SK-N-SH treated with all-trans-retinoic acid at 6 μM for 48 hours (cell line): ENCODE measurements at regions not wholly inside any gene's neighbourhood (a gene's known extent, or its start where the extent isn't known, plus 50 kb on each side); places are given as distances from the start of the nearest gene placed in this dataset.

ENCODE experiments used
- ATAC-seq: fragments of 200-7000 bp; cut with Tn5 transposase; 3 replicates; pipeline ENCODE4 v1.9.1; 2020; ENCODE audit warnings: mild to moderate bottlenecking, moderate library complexity
- ARNTL ChIP-seq: fragments of 450-650 bp; formaldehyde crosslinking; IDR thresholded peaks from 2 replicates; pipeline ENCODE4 v1.5.0; 2020; ENCODE audit warnings: low read depth, mild to moderate bottlenecking, moderate library complexity, borderline replicate concordance
- BACH2 ChIP-seq: fragments of 250-450 bp; sonication (Bioruptor Pico); IDR thresholded peaks from 2 replicates; pipeline ENCODE4 v1.9.0; 2021; ENCODE audit warnings: mild to moderate bottlenecking, borderline replicate concordance
- CREB5 ChIP-seq: fragments of 250-450 bp; sonication (Bioruptor Pico); IDR thresholded peaks from 2 replicates; pipeline ENCODE4 v1.5.1; 2020; ENCODE audit warnings: low read depth, mild to moderate bottlenecking, moderate library complexity
- CSDC2 ChIP-seq: fragments of 250-450 bp; sonication (Bioruptor Pico); IDR thresholded peaks from 2 replicates; pipeline ENCODE4 v1.5.0; 2020; ENCODE audit warnings: mild to moderate bottlenecking, moderate library complexity
- CSRNP3 ChIP-seq: fragments of 250-450 bp; sonication (Bioruptor Pico); IDR thresholded peaks from 2 replicates; pipeline ENCODE4 v1.5.1; 2021; ENCODE audit warnings: mild to moderate bottlenecking, moderate library complexity
- ESRRG ChIP-seq: fragments of 250-450 bp; sonication (Bioruptor Pico); IDR thresholded peaks from 2 replicates; pipeline ENCODE4 v1.6.1; 2021; ENCODE audit warnings: mild to moderate bottlenecking
- GLIS3 ChIP-seq: fragments of 250-450 bp; sonication (Bioruptor Pico); IDR thresholded peaks from 2 replicates; pipeline ENCODE4 v1.5.0; 2020; ENCODE audit warnings: mild to moderate bottlenecking, moderate library complexity
- ISL1 ChIP-seq: fragments of 250-450 bp; sonication (Bioruptor Pico); IDR thresholded peaks from 2 replicates; pipeline ENCODE4 v2.1.2; 2022; ENCODE audit warnings: mild to moderate bottlenecking, moderate library complexity
- OSR1 ChIP-seq: fragments of 250-450 bp; sonication (Bioruptor Pico); IDR thresholded peaks from 2 replicates; pipeline ENCODE4 v1.8.0; 2022; ENCODE audit warnings: moderate library complexity, mild to moderate bottlenecking, inconsistent platforms
- PATZ1 ChIP-seq: fragments of 250-450 bp; sonication (Bioruptor Pico); IDR thresholded peaks from 2 replicates; pipeline ENCODE4 v1.8.0; 2020; ENCODE audit warnings: mild to moderate bottlenecking, moderate library complexity, borderline replicate concordance
- POU6F1 ChIP-seq: fragments of 250-450 bp; sonication (Bioruptor Pico); IDR thresholded peaks from 2 replicates; pipeline ENCODE4 v1.8.0; 2021; ENCODE audit warnings: low read depth, mild to moderate bottlenecking, moderate library complexity, borderline replicate concordance
- PPARA ChIP-seq: fragments of 250-450 bp; sonication (Bioruptor Pico); IDR thresholded peaks from 2 replicates; pipeline ENCODE4 v1.5.0; 2020; ENCODE audit warnings: mild to moderate bottlenecking, borderline replicate concordance
- RARB ChIP-seq: fragments of 250-450 bp; sonication (Bioruptor Pico); IDR thresholded peaks from 2 replicates; pipeline ENCODE4 v1.8.0; 2021; ENCODE audit warnings: mild to moderate bottlenecking, moderate library complexity
- TCF4 ChIP-seq: fragments of 250-450 bp; sonication (Bioruptor Pico); IDR thresholded peaks from 2 replicates; pipeline ENCODE4 v1.8.0; 2021; ENCODE audit warnings: mild to moderate bottlenecking, moderate library complexity, borderline replicate concordance
- TOX ChIP-seq: fragments of 250-450 bp; sonication (Bioruptor Pico); IDR thresholded peaks from 2 replicates; pipeline ENCODE4 v1.8.0; 2021; ENCODE audit warnings: mild to moderate bottlenecking, moderate library complexity, borderline replicate concordance
- ZC3H10 ChIP-seq: fragments of 250-450 bp; sonication (Bioruptor Pico); IDR thresholded peaks from 2 replicates; pipeline ENCODE4 v1.5.1; 2021; ENCODE audit warnings: mild to moderate bottlenecking, moderate library complexity
- ZFP3 ChIP-seq: fragments of 250-450 bp; sonication (Bioruptor Pico); IDR thresholded peaks from 2 replicates; pipeline ENCODE4 v1.5.0; 2020; ENCODE audit warnings: mild to moderate bottlenecking, moderate library complexity
- ZFP30 ChIP-seq: fragments of 450-650 bp; formaldehyde crosslinking; IDR thresholded peaks from 2 replicates; pipeline ENCODE4 v1.5.0; 2022; ENCODE audit warnings: mild to moderate bottlenecking, moderate library complexity
- ZNF565 ChIP-seq: fragments of 450-650 bp; formaldehyde crosslinking; conservative IDR thresholded peaks from 2 replicates; pipeline ENCODE4 v1.5.0; 2020; ENCODE audit warnings: low read depth, mild to moderate bottlenecking, moderate library complexity
- ZNF70 ChIP-seq: fragments of 450-650 bp; formaldehyde crosslinking; IDR thresholded peaks from 2 replicates; pipeline ENCODE4 v1.5.0; 2020; ENCODE audit warnings: mild to moderate bottlenecking, moderate library complexity
- ZNF8 ChIP-seq: fragments of 450-650 bp; formaldehyde crosslinking; IDR thresholded peaks from 2 replicates; pipeline ENCODE4 v1.5.0; 2020; ENCODE audit warnings: mild to moderate bottlenecking, moderate library complexity
- TF ChIP-seq, protein P1 (sequence below): fragments of 250-450 bp; sonication (Bioruptor Pico); IDR thresholded peaks from 2 replicates; pipeline ENCODE4 v1.5.0; 2020; ENCODE audit warnings: mild to moderate bottlenecking, moderate library complexity

DNA sequence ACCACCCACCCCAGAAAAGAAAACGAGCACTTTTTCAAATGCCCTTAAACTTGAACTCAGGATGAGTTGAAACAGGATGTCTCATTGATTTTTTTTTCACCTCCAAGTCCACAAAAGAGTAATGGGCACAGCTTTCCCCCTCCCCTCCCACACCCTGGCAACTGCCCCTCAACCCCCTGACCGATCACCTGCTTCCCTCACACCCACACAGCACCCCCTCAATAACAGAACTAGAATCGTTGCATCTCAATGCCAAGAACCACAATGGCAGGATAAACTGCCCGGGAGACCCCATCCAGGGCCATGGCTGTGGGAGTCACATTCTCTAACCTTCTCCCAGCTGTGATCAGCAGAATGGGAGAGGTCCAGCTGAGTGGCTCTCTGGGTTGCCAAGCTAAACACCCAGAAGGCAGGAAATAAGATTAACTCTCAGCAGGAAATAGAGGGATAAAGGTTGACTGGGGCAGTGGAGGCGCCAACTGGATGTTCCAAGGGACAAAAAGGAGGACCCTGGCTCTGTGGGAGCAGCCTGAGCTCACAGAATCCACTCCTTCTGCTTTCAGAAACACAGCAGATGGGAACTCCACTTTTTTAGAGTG is 128.0 kb upstream of the SDK2 start:
- no peak for TF ChIP-seq ZFP30 (CRISPR knock-in tag)
- TF ChIP-seq ESRRG (CRISPR knock-in tag), result no peak
- no peak for TF ChIP-seq BACH2 (CRISPR knock-in tag)
- no peak for TF ChIP-seq ZNF70
- no peak for TF ChIP-seq TOX
- TF ChIP-seq ZC3H10 (CRISPR knock-in tag), result no peak
- no peak for TF ChIP-seq PPARA (CRISPR knock-in tag)
- no peak for TF ChIP-seq ISL1 (CRISPR knock-in tag)
- TF ChIP-seq, protein P1, sequence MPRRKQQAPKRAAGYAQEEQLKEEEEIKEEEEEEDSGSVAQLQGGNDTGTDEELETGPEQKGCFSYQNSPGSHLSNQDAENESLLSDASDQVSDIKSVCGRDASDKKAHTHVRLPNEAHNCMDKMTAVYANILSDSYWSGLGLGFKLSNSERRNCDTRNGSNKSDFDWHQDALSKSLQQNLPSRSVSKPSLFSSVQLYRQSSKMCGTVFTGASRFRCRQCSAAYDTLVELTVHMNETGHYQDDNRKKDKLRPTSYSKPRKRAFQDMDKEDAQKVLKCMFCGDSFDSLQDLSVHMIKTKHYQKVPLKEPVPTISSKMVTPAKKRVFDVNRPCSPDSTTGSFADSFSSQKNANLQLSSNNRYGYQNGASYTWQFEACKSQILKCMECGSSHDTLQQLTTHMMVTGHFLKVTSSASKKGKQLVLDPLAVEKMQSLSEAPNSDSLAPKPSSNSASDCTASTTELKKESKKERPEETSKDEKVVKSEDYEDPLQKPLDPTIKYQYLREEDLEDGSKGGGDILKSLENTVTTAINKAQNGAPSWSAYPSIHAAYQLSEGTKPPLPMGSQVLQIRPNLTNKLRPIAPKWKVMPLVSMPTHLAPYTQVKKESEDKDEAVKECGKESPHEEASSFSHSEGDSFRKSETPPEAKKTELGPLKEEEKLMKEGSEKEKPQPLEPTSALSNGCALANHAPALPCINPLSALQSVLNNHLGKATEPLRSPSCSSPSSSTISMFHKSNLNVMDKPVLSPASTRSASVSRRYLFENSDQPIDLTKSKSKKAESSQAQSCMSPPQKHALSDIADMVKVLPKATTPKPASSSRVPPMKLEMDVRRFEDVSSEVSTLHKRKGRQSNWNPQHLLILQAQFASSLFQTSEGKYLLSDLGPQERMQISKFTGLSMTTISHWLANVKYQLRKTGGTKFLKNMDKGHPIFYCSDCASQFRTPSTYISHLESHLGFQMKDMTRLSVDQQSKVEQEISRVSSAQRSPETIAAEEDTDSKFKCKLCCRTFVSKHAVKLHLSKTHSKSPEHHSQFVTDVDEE, result no peak
- TF ChIP-seq ZFP3 (CRISPR knock-in tag), result no peak
- TF ChIP-seq GLIS3 (CRISPR knock-in tag), result no peak
- TF ChIP-seq OSR1 (CRISPR knock-in tag), result no peak
- TF ChIP-seq ZNF8 (CRISPR knock-in tag), result no peak
- no peak for TF ChIP-seq RARB (CRISPR knock-in tag)
- TF ChIP-seq, all 23 proteins: peak for 0
- no peak for ATAC-seq

- TF ChIP-seq CSRNP3 (CRISPR knock-in tag), result no peak
- TF ChIP-seq POU6F1 (CRISPR knock-in tag), result no peak
- no peak for TF ChIP-seq BACH2 (CRISPR knock-in tag)
- TF ChIP-seq TCF4, result no peak
- TF ChIP-seq ARNTL (CRISPR knock-in tag), result no peak
- TF ChIP-seq GLIS3 (CRISPR knock-in tag), result no peak
- TF ChIP-seq, protein P1, result no peak
- TF ChIP-seq ZNF565 (CRISPR knock-in tag), result no peak
- no peak for TF ChIP-seq ZFP3 (CRISPR knock-in tag)
- TF ChIP-seq ZC3H10 (CRISPR knock-in tag), result no peak
- TF ChIP-seq PATZ1 (CRISPR knock-in tag), result no peak
- no peak for TF ChIP-seq ZFP30 (CRISPR knock-in tag)
- TF ChIP-seq CREB5 (CRISPR knock-in tag), result no peak
- no peak for TF ChIP-seq RARB (CRISPR knock-in tag)
- no peak for TF ChIP-seq CSDC2
- TF ChIP-seq OSR1 (CRISPR knock-in tag), result no peak
- no peak for TF ChIP-seq PPARA (CRISPR knock-in tag)
- TF ChIP-seq, all 23 proteins: peak for 0
- no peak for ATAC-seq
Observed at GRCh38 chr17:73773702-73774101, 129.5 kb upstream of the SDK2 start.
